Erythroblast (primary cell): ENCODE measurements at regions not wholly inside any gene's neighbourhood (a gene's known extent, or its start where the extent isn't known, plus 50 kb on each side); places are given as distances from the start of the nearest gene placed in this dataset.
"Not testable (repeated sequence)": the region's sequence is repeated elsewhere in the genome, so short reads cannot be mapped to it uniquely, and the experiment has no call there.

Source experiments
- DNase-seq, 2 experiments: peaks; one replicate each; lab custom pipeline; 2025; lab: John Stamatoyannopoulos, UW
- GATA1 ChIP-seq: IDR thresholded peaks from 2 replicates; pipeline ENCODE4 v1.6.1; 2011; ENCODE audit warnings: low read depth, mild to moderate bottlenecking, control low read depth, low read length, moderate library complexity
- POLR2A ChIP-seq: IDR thresholded peaks from 2 replicates; pipeline ENCODE4 v1.6.1; 2011; ENCODE audit warnings: mild to moderate bottlenecking, low read length

GRCh38 chr9:81455462-81456219 lies 233.7 kb downstream of the TLE1 start:
- DNase-seq: no peak
- no peak for TF ChIP-seq GATA1

- TF ChIP-seq GATA1 (no peak), POLR2A (no peak)
- no peak for DNase-seq
Observed at GRCh38 chr9:81445331-81445921, 243.9 kb downstream of the TLE1 start.

- TF ChIP-seq POLR2A (no peak), GATA1 (no peak)
- DNase-seq: no peak
Observed at GRCh38 chr9:81431641-81432040, 257.7 kb downstream of the TLE1 start.

GRCh38 chr9:81430727-81431126 lies 258.6 kb downstream of the TLE1 start:
- no peak for TF ChIP-seq POLR2A
- no peak for TF ChIP-seq GATA1
- DNase-seq: no peak

GRCh38 chr9:81427870-81428269 lies 261.5 kb downstream of the TLE1 start:
- TF ChIP-seq GATA1: no peak
- TF ChIP-seq POLR2A: no peak
- DNase-seq: no peak

GRCh38 chr9:81424431-81424830 lies 264.9 kb downstream of the TLE1 start:
- TF ChIP-seq POLR2A: no peak
- TF ChIP-seq GATA1: no peak

GRCh38 chr9:81423589-81424326 lies 265.6 kb downstream of the TLE1 start:
- TF ChIP-seq POLR2A: no peak
- TF ChIP-seq GATA1: no peak
- no peak for DNase-seq

More at GRCh38 chr9:81424431-81424830, 264.9 kb downstream of the TLE1 start:
- no peak for DNase-seq

GRCh38 chr9:81421090-81421489 lies 268.3 kb downstream of the TLE1 start:
- not testable (repeated sequence) for DNase-seq

GRCh38 chr9:81420024-81420423 lies 269.3 kb downstream of the TLE1 start:
- TF ChIP-seq POLR2A (no peak), GATA1 (no peak)
- DNase-seq: no peak

- DNase-seq: no peak
- TF ChIP-seq GATA1 (no peak), POLR2A (no peak)
Observed at GRCh38 chr9:81417941-81418340, 271.4 kb downstream of the TLE1 start.

- TF ChIP-seq GATA1: no peak
- no peak for TF ChIP-seq POLR2A
- no peak for DNase-seq
Observed at GRCh38 chr9:81417299-81417675, 272.1 kb downstream of the TLE1 start.

GRCh38 chr9:81416476-81417298 lies 272.7 kb downstream of the TLE1 start:
- TF ChIP-seq POLR2A (no peak), GATA1 (no peak)
- DNase-seq: no peak

GRCh38 chr9:81414836-81415235 lies 274.5 kb downstream of the TLE1 start:
- no peak for TF ChIP-seq GATA1
- TF ChIP-seq POLR2A: no peak
- DNase-seq: no peak

- TF ChIP-seq GATA1: no peak
- no peak for TF ChIP-seq POLR2A
Observed at GRCh38 chr9:81411961-81412360, 277.4 kb downstream of the TLE1 start.

More at GRCh38 chr9:81411961-81412360, 277.4 kb downstream of the TLE1 start:
- DNase-seq: no peak
